ENCODE measurements at regions not wholly inside any gene's neighbourhood (a gene's known extent, or its start where the extent isn't known, plus 50 kb on each side); places are given as distances from the start of the nearest gene placed in this dataset.
"Not testable (repeated sequence)": the region's sequence is repeated elsewhere in the genome, so short reads cannot be mapped to it uniquely, and the experiment has no call there.

GRCh38 chr10:105757302-105757701 is 1116.2 kb downstream of the SORCS3 start:
- DNase-seq (ENCODE audit: low read depth) = no peak
- in situ Hi-C loops (cut with HindIII; ENCODE audit: low pct_unique_long_range_greater_than_20kb, low sequenced_read_pairs) = no loop called here

GRCh38 chr10:105756386-105756785 is 1115.3 kb downstream of the SORCS3 start:
- DNase-seq (ENCODE audit: low read depth) = no peak
- in situ Hi-C loops (cut with HindIII; ENCODE audit: low pct_unique_long_range_greater_than_20kb, low sequenced_read_pairs) = no loop called here

- in situ Hi-C loops (cut with HindIII; ENCODE audit: low pct_unique_long_range_greater_than_20kb, low sequenced_read_pairs) = no loop called here
- no peak for DNase-seq (ENCODE audit: low read depth)
These were observed 1110.6 kb downstream of the SORCS3 start for GRCh38 chr10:105751688-105752087.

GRCh38 chr10:105745596-105746148 is 1104.6 kb downstream of the SORCS3 start:
- no peak for DNase-seq (ENCODE audit: low read depth)
- in situ Hi-C loops (cut with HindIII; ENCODE audit: low pct_unique_long_range_greater_than_20kb, low sequenced_read_pairs) = no loop called here

GRCh38 chr10:105743343-105744056 is 1102.4 kb downstream of the SORCS3 start:
- DNase-seq (ENCODE audit: low read depth) = no peak
- in situ Hi-C loops (cut with HindIII; ENCODE audit: low pct_unique_long_range_greater_than_20kb, low sequenced_read_pairs) = no loop called here

GRCh38 chr10:105742923-105743322 is 1101.8 kb downstream of the SORCS3 start:
- no peak for DNase-seq (ENCODE audit: low read depth)
- in situ Hi-C loops (cut with HindIII; ENCODE audit: low pct_unique_long_range_greater_than_20kb, low sequenced_read_pairs) = no loop called here

GRCh38 chr10:105742184-105742583 is 1101.1 kb downstream of the SORCS3 start:
- DNase-seq (ENCODE audit: low read depth) = no peak
- in situ Hi-C loops (cut with HindIII; ENCODE audit: low pct_unique_long_range_greater_than_20kb, low sequenced_read_pairs) = no loop called here

- in situ Hi-C loops (cut with HindIII; ENCODE audit: low pct_unique_long_range_greater_than_20kb, low sequenced_read_pairs) = no loop called here
These were observed 1093.4 kb downstream of the SORCS3 start for GRCh38 chr10:105734479-105734878.

GRCh38 chr10:105733924-105734323 is 1092.8 kb downstream of the SORCS3 start:
- no peak for DNase-seq (ENCODE audit: low read depth)
- in situ Hi-C loops (cut with HindIII; ENCODE audit: low pct_unique_long_range_greater_than_20kb, low sequenced_read_pairs) = no loop called here

More at GRCh38 chr10:105734479-105734878, 1093.4 kb downstream of the SORCS3 start:
- DNase-seq (ENCODE audit: low read depth) = no peak

- DNase-seq (ENCODE audit: low read depth) = no peak
- in situ Hi-C loops (cut with HindIII; ENCODE audit: low pct_unique_long_range_greater_than_20kb, low sequenced_read_pairs) = no loop called here
These were observed 1088.3 kb downstream of the SORCS3 start for GRCh38 chr10:105729428-105729827.

- in situ Hi-C loops (cut with HindIII; ENCODE audit: low pct_unique_long_range_greater_than_20kb, low sequenced_read_pairs); DNase-seq (ENCODE audit: low read depth): not testable (repeated sequence)
These were observed 1086.5 kb downstream of the SORCS3 start for GRCh38 chr10:105727586-105727985.

- DNase-seq (ENCODE audit: low read depth) = no peak
- in situ Hi-C loops (cut with HindIII; ENCODE audit: low pct_unique_long_range_greater_than_20kb, low sequenced_read_pairs) = no loop called here
These were observed 1086.0 kb downstream of the SORCS3 start for GRCh38 chr10:105727131-105727530.

GRCh38 chr10:105726149-105726548 is 1085.1 kb downstream of the SORCS3 start:
- DNase-seq (ENCODE audit: low read depth) = no peak
- in situ Hi-C loops (cut with HindIII; ENCODE audit: low pct_unique_long_range_greater_than_20kb, low sequenced_read_pairs) = no loop called here

- in situ Hi-C loops (cut with HindIII; ENCODE audit: low pct_unique_long_range_greater_than_20kb, low sequenced_read_pairs) = no loop called here
- DNase-seq (ENCODE audit: low read depth) = no peak
These were observed 1083.9 kb downstream of the SORCS3 start for GRCh38 chr10:105725007-105725406.

- no peak for DNase-seq (ENCODE audit: low read depth)
- in situ Hi-C loops (cut with HindIII; ENCODE audit: low pct_unique_long_range_greater_than_20kb, low sequenced_read_pairs) = no loop called here
These were observed 1077.3 kb downstream of the SORCS3 start for GRCh38 chr10:105718207-105718995.

GRCh38 chr10:105714728-105715127 is 1073.6 kb downstream of the SORCS3 start:
- no peak for DNase-seq (ENCODE audit: low read depth)
- in situ Hi-C loops (cut with HindIII; ENCODE audit: low pct_unique_long_range_greater_than_20kb, low sequenced_read_pairs) = no loop called here

- no peak for DNase-seq (ENCODE audit: low read depth)
These were observed 1066.5 kb downstream of the SORCS3 start for GRCh38 chr10:105707603-105708002.

GRCh38 chr10:105706281-105707026 is 1065.4 kb downstream of the SORCS3 start:
- in situ Hi-C loops (cut with HindIII; ENCODE audit: low pct_unique_long_range_greater_than_20kb, low sequenced_read_pairs) = no loop called here
- DNase-seq (ENCODE audit: low read depth) = no peak

More at GRCh38 chr10:105707603-105708002, 1066.5 kb downstream of the SORCS3 start:
- in situ Hi-C loops (cut with HindIII; ENCODE audit: low pct_unique_long_range_greater_than_20kb, low sequenced_read_pairs) = no loop called here

- in situ Hi-C loops (cut with HindIII; ENCODE audit: low pct_unique_long_range_greater_than_20kb, low sequenced_read_pairs) = no loop called here
- no peak for DNase-seq (ENCODE audit: low read depth)
These were observed 1061.1 kb downstream of the SORCS3 start for GRCh38 chr10:105702211-105702610.

Data from Caki2 (cell line).